ENCODE measurements at regions not wholly inside any gene's neighbourhood (a gene's known extent, or its start where the extent isn't known, plus 50 kb on each side); places are given as distances from the start of the nearest gene placed in this dataset.
"Not testable (repeated sequence)": the region's sequence is repeated elsewhere in the genome, so short reads cannot be mapped to it uniquely, and the experiment has no call there.

GRCh38 chr5:145395151-145395550 is 440.0 kb downstream of the PRELID2 start:
- not testable (repeated sequence) for TF ChIP-seq CTCF (conservative IDR thresholded peaks at IDR 0.05; ENCODE audit: low read depth in 2 of 2); EZH2phosphoT487 (IDR thresholded peaks at IDR 0.05; ENCODE audit: unreplicated experiment); JUNB (IDR thresholded peaks at IDR 0.05; ENCODE audit: unreplicated experiment); POLR2AphosphoS5 (IDR thresholded peaks at IDR 0.05; ENCODE audit: low read depth)
- TF ChIP-seq REST (IDR thresholded peaks at IDR 0.05; ENCODE audit: unreplicated experiment): peak; percentile 32

Measured in GM23338 (cell line).